Panc1 (cell line): ENCODE measurements at regions not wholly inside any gene's neighbourhood (a gene's known extent, or its start where the extent isn't known, plus 50 kb on each side); places are given as distances from the start of the nearest gene placed in this dataset.

ENCODE experiments used
- SIN3A ChIP-seq: IDR thresholded peaks from 2 replicates; pipeline ENCODE4 v1.6.1; 2012; ENCODE audit warnings: low read depth, mild to moderate bottlenecking, low read length, moderate library complexity, borderline replicate concordance; ENCODE audit not compliant: insufficient read depth
- TCF7L2 ChIP-seq: IDR thresholded peaks from 2 replicates; pipeline ENCODE4 v1.6.1; 2011; ENCODE audit warnings: mild to moderate bottlenecking, low read depth, low read length, inconsistent platforms
- TF ChIP-seq, protein P1 (sequence below): fragments of 450-650 bp; IDR thresholded peaks from 2 replicates; pipeline ENCODE4 v1.5.1; 2017; ENCODE audit warnings: mild to moderate bottlenecking

DNA sequence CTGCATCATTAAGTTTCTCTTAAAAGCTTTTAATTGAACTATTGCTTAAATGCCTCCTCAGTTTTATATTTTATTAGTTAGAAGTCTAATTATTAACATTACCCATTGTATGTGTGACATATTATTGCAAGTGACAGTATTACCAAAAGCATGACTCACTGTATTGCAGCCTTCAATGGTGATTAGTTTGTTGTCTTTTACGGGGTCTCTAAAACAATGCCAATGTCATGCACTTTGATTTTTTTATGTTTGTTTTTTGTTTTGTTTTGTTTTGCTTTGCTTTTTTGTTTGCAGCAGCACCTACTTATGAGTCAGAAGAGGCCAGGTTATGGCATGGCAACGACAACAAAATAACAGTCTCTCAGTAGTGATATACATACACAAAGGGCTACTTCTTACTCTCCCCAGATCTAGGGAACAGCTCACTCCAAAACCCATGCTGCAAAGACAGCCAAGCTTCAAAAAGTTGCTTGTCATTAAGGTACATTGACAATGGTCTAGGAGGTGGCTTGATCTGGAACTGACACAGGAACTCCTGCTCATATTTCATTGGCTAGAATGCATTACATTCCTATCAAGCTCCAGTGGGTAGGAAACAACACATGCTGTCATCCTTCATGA is 293.7 kb upstream of the POM121L12 start:
- TF ChIP-seq, protein P1, sequence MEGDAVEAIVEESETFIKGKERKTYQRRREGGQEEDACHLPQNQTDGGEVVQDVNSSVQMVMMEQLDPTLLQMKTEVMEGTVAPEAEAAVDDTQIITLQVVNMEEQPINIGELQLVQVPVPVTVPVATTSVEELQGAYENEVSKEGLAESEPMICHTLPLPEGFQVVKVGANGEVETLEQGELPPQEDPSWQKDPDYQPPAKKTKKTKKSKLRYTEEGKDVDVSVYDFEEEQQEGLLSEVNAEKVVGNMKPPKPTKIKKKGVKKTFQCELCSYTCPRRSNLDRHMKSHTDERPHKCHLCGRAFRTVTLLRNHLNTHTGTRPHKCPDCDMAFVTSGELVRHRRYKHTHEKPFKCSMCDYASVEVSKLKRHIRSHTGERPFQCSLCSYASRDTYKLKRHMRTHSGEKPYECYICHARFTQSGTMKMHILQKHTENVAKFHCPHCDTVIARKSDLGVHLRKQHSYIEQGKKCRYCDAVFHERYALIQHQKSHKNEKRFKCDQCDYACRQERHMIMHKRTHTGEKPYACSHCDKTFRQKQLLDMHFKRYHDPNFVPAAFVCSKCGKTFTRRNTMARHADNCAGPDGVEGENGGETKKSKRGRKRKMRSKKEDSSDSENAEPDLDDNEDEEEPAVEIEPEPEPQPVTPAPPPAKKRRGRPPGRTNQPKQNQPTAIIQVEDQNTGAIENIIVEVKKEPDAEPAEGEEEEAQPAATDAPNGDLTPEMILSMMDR: no peak
- no peak for TF ChIP-seq TCF7L2
- no peak for TF ChIP-seq SIN3A
